MM.1S (cell line): ENCODE measurements at regions not wholly inside any gene's neighbourhood (a gene's known extent, or its start where the extent isn't known, plus 50 kb on each side); places are given as distances from the start of the nearest gene placed in this dataset.

Experiments
- DNase-seq: peaks from one replicate; pipeline ENCODE4 v3.0.0-alpha.2; 2015
- H2AFZ ChIP-seq: fragments of 300-600 bp; sonication (generic); 2 replicates; pipeline ENCODE4 v1.6.0; 2016; ENCODE audit warnings: antibody characterized with exemption, low read length
- H3F3A ChIP-seq: fragments of 300-600 bp; sonication (generic); 2 replicates; pipeline ENCODE4 v1.6.1; 2016; ENCODE audit warnings: mild to moderate bottlenecking, antibody characterized with exemption, low read length, moderate library complexity, mixed read lengths; ENCODE audit not compliant: insufficient read depth
- H3K27ac ChIP-seq: fragments of 300-600 bp; sonication (generic); 2 replicates; pipeline ENCODE4 v1.5.1; 2016; ENCODE audit warnings: mild to moderate bottlenecking, low read length
- H3K27me3 ChIP-seq: fragments of 300-600 bp; sonication (generic); replicated peaks from 2 replicates; pipeline ENCODE4 v1.6.0; 2016; ENCODE audit warnings: low read length; ENCODE audit not compliant: insufficient read depth
- H3K36me3 ChIP-seq: fragments of 300-600 bp; sonication (generic); replicated peaks from 2 replicates; pipeline ENCODE4 v1.6.1; 2016; ENCODE audit warnings: mild to moderate bottlenecking, low read length, mixed read lengths; ENCODE audit not compliant: insufficient read depth
- H3K4me1 ChIP-seq: fragments of 300-600 bp; sonication (generic); 2 replicates; pipeline ENCODE4 v1.6.1; 2016; ENCODE audit warnings: low read length, mixed read lengths
- H3K4me2 ChIP-seq: fragments of 300-600 bp; sonication (generic); 2 replicates; pipeline ENCODE4 v1.6.0; 2016; ENCODE audit warnings: low read depth, low read length
- H3K4me3 ChIP-seq: fragments of 300-600 bp; sonication (generic); 2 replicates; pipeline ENCODE4 v1.5.1; 2016; ENCODE audit warnings: low read length, mixed read lengths
- H3K79me2 ChIP-seq: fragments of 300-600 bp; sonication (generic); 2 replicates; pipeline ENCODE4 v1.6.1; 2016; ENCODE audit warnings: mixed run types, low read length, mixed read lengths
- H3K9ac ChIP-seq: fragments of 300-600 bp; sonication (generic); 2 replicates; pipeline ENCODE4 v1.6.1; 2016; ENCODE audit warnings: low read length, mixed read lengths
- H3K9me2 ChIP-seq: fragments of 300-600 bp; sonication (generic); replicated peaks from 2 replicates; pipeline ENCODE4 v1.6.1; 2016; ENCODE audit warnings: mild to moderate bottlenecking, low read length, mixed read lengths; ENCODE audit not compliant: insufficient read depth
- H3K9me3 ChIP-seq: fragments of 300-600 bp; sonication (generic); replicated peaks from 2 replicates; pipeline ENCODE4 v1.6.1; 2016; ENCODE audit warnings: mild to moderate bottlenecking, low read length, mixed read lengths; ENCODE audit not compliant: insufficient read depth
- H4K20me1 ChIP-seq: fragments of 300-600 bp; sonication (generic); 2 replicates; pipeline ENCODE4 v1.6.1; 2016; ENCODE audit warnings: mild to moderate bottlenecking, low read length, moderate library complexity, mixed read lengths; ENCODE audit not compliant: insufficient read depth
- EZH2 ChIP-seq: fragments of 300-600 bp; sonication (generic); optimal IDR thresholded peaks from 2 replicates; pipeline ENCODE3; 2017; ENCODE audit warnings: low read depth, mild to moderate bottlenecking, antibody characterized with exemption, low read length, mixed read lengths
- EZH2phosphoT487 ChIP-seq: fragments of 300-600 bp; sonication (generic); IDR thresholded peaks from 2 replicates; pipeline ENCODE4 v1.6.1; 2018; ENCODE audit warnings: antibody characterized with exemption, low read length
- TF ChIP-seq, protein P1 (sequence below): fragments of 300-600 bp; sonication (generic); IDR thresholded peaks from 2 replicates; pipeline ENCODE4 v1.5.1; 2016; ENCODE audit warnings: antibody characterized with exemption, low read length, mixed read lengths

DNA sequence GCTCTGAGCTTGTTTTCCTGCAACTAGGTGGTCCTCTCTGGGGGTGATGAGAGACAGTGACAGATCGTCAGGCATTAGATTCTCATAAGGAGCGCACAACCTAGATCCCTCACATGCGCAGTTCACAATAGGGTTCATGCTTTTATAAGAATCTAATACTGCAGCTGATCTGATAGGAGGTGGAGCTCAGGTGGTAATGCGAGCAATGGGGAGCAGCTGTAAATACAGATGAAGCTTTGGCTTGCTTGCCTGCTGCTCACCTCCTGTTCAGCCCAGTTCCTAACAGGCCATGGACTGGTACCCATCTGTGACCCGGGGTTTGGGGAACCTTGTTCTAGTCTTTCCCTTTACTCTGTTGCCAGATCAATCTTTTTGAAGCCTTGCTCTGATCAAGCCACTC, 89.5 kb upstream of the POU5F2 start:
- Histone ChIP-seq H3K36me3 (no peaks in the 10 kb centered on the region), H3K27me3 (no peaks in the 10 kb centered on the region), H3K9ac (no peak overlapping the region), H3K9me3 (no peaks in the 10 kb centered on the region), H3K4me1 (no peaks in the 10 kb centered on the region), H3K4me2 (no peak overlapping the region), H3K4me3 (no peak overlapping the region), H3F3A (no peaks in the 10 kb centered on the region), H3K27ac (no peak overlapping the region), H2AFZ (no peak overlapping the region), H3K9me2 (no peaks in the 10 kb centered on the region), H4K20me1 (no peaks in the 10 kb centered on the region), H3K79me2 (no peaks in the 10 kb centered on the region)
- no peak for DNase-seq
- TF ChIP-seq, protein P1, sequence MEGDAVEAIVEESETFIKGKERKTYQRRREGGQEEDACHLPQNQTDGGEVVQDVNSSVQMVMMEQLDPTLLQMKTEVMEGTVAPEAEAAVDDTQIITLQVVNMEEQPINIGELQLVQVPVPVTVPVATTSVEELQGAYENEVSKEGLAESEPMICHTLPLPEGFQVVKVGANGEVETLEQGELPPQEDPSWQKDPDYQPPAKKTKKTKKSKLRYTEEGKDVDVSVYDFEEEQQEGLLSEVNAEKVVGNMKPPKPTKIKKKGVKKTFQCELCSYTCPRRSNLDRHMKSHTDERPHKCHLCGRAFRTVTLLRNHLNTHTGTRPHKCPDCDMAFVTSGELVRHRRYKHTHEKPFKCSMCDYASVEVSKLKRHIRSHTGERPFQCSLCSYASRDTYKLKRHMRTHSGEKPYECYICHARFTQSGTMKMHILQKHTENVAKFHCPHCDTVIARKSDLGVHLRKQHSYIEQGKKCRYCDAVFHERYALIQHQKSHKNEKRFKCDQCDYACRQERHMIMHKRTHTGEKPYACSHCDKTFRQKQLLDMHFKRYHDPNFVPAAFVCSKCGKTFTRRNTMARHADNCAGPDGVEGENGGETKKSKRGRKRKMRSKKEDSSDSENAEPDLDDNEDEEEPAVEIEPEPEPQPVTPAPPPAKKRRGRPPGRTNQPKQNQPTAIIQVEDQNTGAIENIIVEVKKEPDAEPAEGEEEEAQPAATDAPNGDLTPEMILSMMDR, result no peak
- no peak for TF ChIP-seq EZH2

DNA sequence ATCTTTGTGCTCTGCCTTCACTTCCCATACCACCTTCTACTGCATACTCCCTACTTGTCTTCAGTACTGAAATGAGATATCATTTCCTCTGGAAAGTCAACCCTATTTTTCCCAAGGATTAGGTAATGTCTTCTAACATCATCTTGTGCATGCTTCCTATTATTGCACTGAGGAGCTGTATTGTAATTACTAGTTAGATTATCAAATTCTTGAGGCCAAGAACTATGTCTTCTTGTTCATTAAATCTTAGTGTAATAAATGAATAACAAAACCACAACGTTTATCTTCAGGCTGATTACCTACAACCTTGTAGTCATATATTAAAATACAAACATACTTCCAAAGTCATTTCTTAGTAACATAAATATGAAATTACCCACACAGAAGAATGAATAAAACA, 87.9 kb upstream of the POU5F2 start:
- no peak overlapping the region for H3K27ac ChIP-seq
- no peaks in the 10 kb centered on the region for H3K9me3 ChIP-seq
- no peaks in the 10 kb centered on the region for H3K27me3 ChIP-seq
- no peaks in the 10 kb centered on the region for H3K9me2 ChIP-seq
- H3K79me2 ChIP-seq, result no peaks in the 10 kb centered on the region
- H4K20me1 ChIP-seq, result no peaks in the 10 kb centered on the region
- H2AFZ ChIP-seq, result no peak overlapping the region
- no peaks in the 10 kb centered on the region for H3F3A ChIP-seq
- H3K9ac ChIP-seq, result no peak overlapping the region
- TF ChIP-seq EZH2 (no peak), EZH2phosphoT487 (no peak)
- TF ChIP-seq, protein P1, result no peak
- H3K36me3 ChIP-seq, result no peaks in the 10 kb centered on the region
- no peak overlapping the region for H3K4me3 ChIP-seq
- no peaks in the 10 kb centered on the region for H3K4me1 ChIP-seq
- DNase-seq, result no peak
- no peak overlapping the region for H3K4me2 ChIP-seq

DNA sequence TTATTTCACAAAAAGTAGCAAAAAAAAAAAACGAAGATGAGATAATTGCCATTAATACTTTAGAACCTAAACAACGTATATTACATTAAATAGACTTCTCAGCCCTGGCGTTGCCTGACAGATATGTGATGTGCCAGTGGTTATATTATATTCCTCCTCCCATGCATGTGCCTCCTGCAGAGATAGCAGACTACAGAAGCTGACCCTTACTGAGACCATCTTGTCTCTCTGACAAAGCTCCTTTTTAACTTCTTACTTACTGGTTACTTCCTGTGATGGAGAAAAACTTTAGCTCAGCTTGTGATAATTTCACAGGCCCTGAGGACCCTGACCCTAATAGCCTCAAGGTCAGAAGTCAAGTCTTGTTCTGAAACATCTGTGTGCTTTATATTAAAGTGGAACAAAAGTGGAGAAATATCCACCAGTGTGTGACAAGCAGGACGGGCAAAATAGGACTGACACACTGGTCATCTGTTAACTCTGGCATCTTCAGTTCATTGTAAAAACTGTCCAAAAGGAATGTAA, 80.6 kb upstream of the POU5F2 start:
- no peaks in the 10 kb centered on the region for H3K27me3 ChIP-seq
- no peak for DNase-seq
- no peaks in the 10 kb centered on the region; the same call in 1 of the 2 replicates for H3K36me3 ChIP-seq
- H4K20me1 ChIP-seq, result no peaks in the 10 kb centered on the region
- H3K4me3 ChIP-seq, result no peak overlapping the region
- H3K79me2 ChIP-seq, result no peaks in the 10 kb centered on the region
- H3F3A ChIP-seq, result no peaks in the 10 kb centered on the region
- H3K4me1 ChIP-seq, result no peaks in the 10 kb centered on the region
- no peak overlapping the region for H3K9ac ChIP-seq
- no peaks in the 10 kb centered on the region for H3K9me2 ChIP-seq
- TF ChIP-seq, protein P1, result no peak
- TF ChIP-seq EZH2phosphoT487 (no peak), EZH2 (no peak)
- H3K27ac ChIP-seq, result no peak overlapping the region
- H2AFZ ChIP-seq, result no peak overlapping the region
- no peak overlapping the region for H3K4me2 ChIP-seq
- no peaks in the 10 kb centered on the region for H3K9me3 ChIP-seq
